ENCODE measurements at regions not wholly inside any gene's neighbourhood (a gene's known extent, or its start where the extent isn't known, plus 50 kb on each side); places are given as distances from the start of the nearest gene placed in this dataset.
"Not testable (repeated sequence)": the region's sequence is repeated elsewhere in the genome, so short reads cannot be mapped to it uniquely, and the experiment has no call there.

- no peaks in the 10 kb centered on the region for H3K36me3 ChIP-seq (ENCODE audit: insufficient read depth, low read length)
- H3K4me3 ChIP-seq = no peak overlapping the region
- H3K9me3 ChIP-seq (ENCODE audit: low read depth, low read length) = no peaks in the 10 kb centered on the region
- no peak for DNase-seq (ENCODE audit: low read depth, low spot score)
- H3K27ac ChIP-seq = no peak overlapping the region
- H3K9ac ChIP-seq (ENCODE audit: insufficient read length) = no peak overlapping the region
- TF ChIP-seq POLR2AphosphoS5 (IDR thresholded peaks at IDR 0.05; ENCODE audit: borderline replicate concordance, low read depth, low read length) (no peak), FOXP2 (optimal IDR thresholded peaks at IDR 0.05; ENCODE audit: control extremely low read depth, extremely low read length, insufficient read depth) (no peak), EZH2 (IDR thresholded peaks at IDR 0.05) (no peak)
These were observed 151.8 kb downstream of the LRRN1 start for GRCh38 chr3:3951071-3951470.

- no peak for TF ChIP-seq FOXP2 (optimal IDR thresholded peaks at IDR 0.05; ENCODE audit: control extremely low read depth, extremely low read length, insufficient read depth)
- TF ChIP-seq EZH2 (IDR thresholded peaks at IDR 0.05) = no peak
- no peak for TF ChIP-seq POLR2AphosphoS5 (IDR thresholded peaks at IDR 0.05; ENCODE audit: borderline replicate concordance, low read depth, low read length)
- H3K9me3 ChIP-seq (ENCODE audit: low read depth, low read length) = no peaks in the 10 kb centered on the region
- no peaks in the 10 kb centered on the region for H3K36me3 ChIP-seq (ENCODE audit: insufficient read depth, low read length)
- no peak overlapping the region for H3K4me3 ChIP-seq
- H3K9ac ChIP-seq (ENCODE audit: insufficient read length) = no peak overlapping the region
- no peak overlapping the region for H3K27ac ChIP-seq
- DNase-seq (ENCODE audit: low read depth, low spot score) = no peak
These were observed 152.3 kb downstream of the LRRN1 start for GRCh38 chr3:3951501-3951900.

- not testable (repeated sequence) for DNase-seq (ENCODE audit: low read depth, low spot score); H3K4me3 ChIP-seq; H3K27ac ChIP-seq; H3K9ac ChIP-seq (ENCODE audit: insufficient read length); H3K36me3 ChIP-seq (ENCODE audit: insufficient read depth, low read length); H3K9me3 ChIP-seq (ENCODE audit: low read depth, low read length)
These were observed 163.6 kb downstream of the LRRN1 start for GRCh38 chr3:3962867-3963266.

- Histone ChIP-seq H3K27ac (no peak overlapping the region), H3K9ac (ENCODE audit: insufficient read length) (no peak overlapping the region), H3K36me3 (ENCODE audit: insufficient read depth, low read length) (no peaks in the 10 kb centered on the region), H3K4me3 (no peak overlapping the region), H3K9me3 (ENCODE audit: low read depth, low read length) (no peaks in the 10 kb centered on the region)
- TF ChIP-seq EZH2 (IDR thresholded peaks at IDR 0.05) (no peak), POLR2AphosphoS5 (IDR thresholded peaks at IDR 0.05; ENCODE audit: borderline replicate concordance, low read depth, low read length) (no peak), FOXP2 (optimal IDR thresholded peaks at IDR 0.05; ENCODE audit: control extremely low read depth, extremely low read length, insufficient read depth) (no peak)
- DNase-seq (ENCODE audit: low read depth, low spot score) = no peak
These were observed 184.8 kb downstream of the LRRN1 start for GRCh38 chr3:3984053-3984452.

- Histone ChIP-seq H3K9me3 (ENCODE audit: low read depth, low read length) (no peaks in the 10 kb centered on the region), H3K36me3 (ENCODE audit: insufficient read depth, low read length) (no peaks in the 10 kb centered on the region), H3K27ac (no peak overlapping the region), H3K9ac (ENCODE audit: insufficient read length) (no peak overlapping the region), H3K4me3 (no peak overlapping the region)
- no peak for DNase-seq (ENCODE audit: low read depth, low spot score)
- no peak for TF ChIP-seq EZH2 (IDR thresholded peaks at IDR 0.05)
- TF ChIP-seq FOXP2 (optimal IDR thresholded peaks at IDR 0.05; ENCODE audit: control extremely low read depth, extremely low read length, insufficient read depth) = no peak
- no peak for TF ChIP-seq POLR2AphosphoS5 (IDR thresholded peaks at IDR 0.05; ENCODE audit: borderline replicate concordance, low read depth, low read length)
These were observed 192.4 kb downstream of the LRRN1 start for GRCh38 chr3:3991598-3991997.

- Histone ChIP-seq H3K27ac (no peak overlapping the region), H3K9me3 (ENCODE audit: low read depth, low read length) (no peaks in the 10 kb centered on the region), H3K36me3 (ENCODE audit: insufficient read depth, low read length) (no peaks in the 10 kb centered on the region), H3K4me3 (no peak overlapping the region), H3K9ac (ENCODE audit: insufficient read length) (no peak overlapping the region)
- TF ChIP-seq FOXP2 (optimal IDR thresholded peaks at IDR 0.05; ENCODE audit: control extremely low read depth, extremely low read length, insufficient read depth) (no peak), EZH2 (IDR thresholded peaks at IDR 0.05) (no peak), POLR2AphosphoS5 (IDR thresholded peaks at IDR 0.05; ENCODE audit: borderline replicate concordance, low read depth, low read length) (no peak)
- DNase-seq (ENCODE audit: low read depth, low spot score) = no peak
These were observed 193.2 kb downstream of the LRRN1 start for GRCh38 chr3:3992312-3992874.

- H3K27ac ChIP-seq = no peak overlapping the region
- peak; percentile 40 for DNase-seq (ENCODE audit: low read depth, low spot score)
- H3K36me3 ChIP-seq (ENCODE audit: insufficient read depth, low read length) = no peaks in the 10 kb centered on the region
- no peaks in the 10 kb centered on the region for H3K9me3 ChIP-seq (ENCODE audit: low read depth, low read length)
- H3K9ac ChIP-seq (ENCODE audit: insufficient read length) = no peak overlapping the region
- H3K4me3 ChIP-seq = no peak overlapping the region
- TF ChIP-seq FOXP2 (optimal IDR thresholded peaks at IDR 0.05; ENCODE audit: control extremely low read depth, extremely low read length, insufficient read depth) = no peak
- TF ChIP-seq EZH2 (IDR thresholded peaks at IDR 0.05) = no peak
- TF ChIP-seq POLR2AphosphoS5 (IDR thresholded peaks at IDR 0.05; ENCODE audit: borderline replicate concordance, low read depth, low read length) = no peak
These were observed 199.1 kb downstream of the LRRN1 start for GRCh38 chr3:3998140-3998922.

GRCh38 chr3:3999340-3999739 lies 200.1 kb downstream of the LRRN1 start:
- not testable (repeated sequence) for H3K4me3 ChIP-seq; H3K36me3 ChIP-seq (ENCODE audit: insufficient read depth, low read length); H3K9ac ChIP-seq (ENCODE audit: insufficient read length); H3K9me3 ChIP-seq (ENCODE audit: low read depth, low read length); DNase-seq (ENCODE audit: low read depth, low spot score); H3K27ac ChIP-seq

- Histone ChIP-seq H3K9ac (ENCODE audit: insufficient read length) (no peak overlapping the region), H3K9me3 (ENCODE audit: low read depth, low read length) (no peaks in the 10 kb centered on the region), H3K27ac (no peak overlapping the region), H3K36me3 (ENCODE audit: insufficient read depth, low read length) (no peaks in the 10 kb centered on the region), H3K4me3 (no peak overlapping the region)
- TF ChIP-seq FOXP2 (optimal IDR thresholded peaks at IDR 0.05; ENCODE audit: control extremely low read depth, extremely low read length, insufficient read depth) = no peak
- TF ChIP-seq EZH2 (IDR thresholded peaks at IDR 0.05) = no peak
- no peak for TF ChIP-seq POLR2AphosphoS5 (IDR thresholded peaks at IDR 0.05; ENCODE audit: borderline replicate concordance, low read depth, low read length)
- no peak for DNase-seq (ENCODE audit: low read depth, low spot score)
These were observed 202.7 kb downstream of the LRRN1 start for GRCh38 chr3:4001976-4002375.
